ENCODE measurements at regions not wholly inside any gene's neighbourhood (a gene's known extent, or its start where the extent isn't known, plus 50 kb on each side); places are given as distances from the start of the nearest gene placed in this dataset.

- no peak for DNase-seq (ENCODE audit: low spot score)
Measured at GRCh38 chr22:48441553-48441850, 1386.2 kb downstream of the BRD1 start.

- no peak for DNase-seq (ENCODE audit: low spot score)
Measured at GRCh38 chr22:48440673-48441552, 1386.8 kb downstream of the BRD1 start.

- DNase-seq (ENCODE audit: low spot score) = no peak
Measured at GRCh38 chr22:48440176-48440575, 1387.5 kb downstream of the BRD1 start.

GRCh38 chr22:48439560-48440135 lies 1388.0 kb downstream of the BRD1 start:
- no peak for DNase-seq (ENCODE audit: low spot score)

GRCh38 chr22:48438800-48439559 lies 1388.7 kb downstream of the BRD1 start:
- DNase-seq (ENCODE audit: low spot score) = peak; percentile 48

- no peak for DNase-seq (ENCODE audit: low spot score)
Measured at GRCh38 chr22:48438096-48438495, 1389.6 kb downstream of the BRD1 start.

- DNase-seq (ENCODE audit: low spot score) = no peak
Measured at GRCh38 chr22:48436201-48436931, 1391.3 kb downstream of the BRD1 start.

- no peak for DNase-seq (ENCODE audit: low spot score)
Measured at GRCh38 chr22:48434868-48435250, 1392.8 kb downstream of the BRD1 start.

- no peak for DNase-seq (ENCODE audit: low spot score)
Measured at GRCh38 chr22:48434156-48434867, 1393.4 kb downstream of the BRD1 start.

- DNase-seq (ENCODE audit: low spot score) = no peak
Measured at GRCh38 chr22:48433647-48434046, 1394.0 kb downstream of the BRD1 start.

- peak; percentile 61 for DNase-seq (ENCODE audit: low spot score)
Measured at GRCh38 chr22:48432781-48433518, 1394.7 kb downstream of the BRD1 start.

GRCh38 chr22:48431536-48432315 lies 1395.9 kb downstream of the BRD1 start:
- peak; percentile 11 for DNase-seq (ENCODE audit: low spot score)

GRCh38 chr22:48431014-48431413 lies 1396.7 kb downstream of the BRD1 start:
- DNase-seq (ENCODE audit: low spot score) = peak; percentile 22

GRCh38 chr22:48429446-48430020 lies 1398.1 kb downstream of the BRD1 start:
- peak; percentile 6 for DNase-seq (ENCODE audit: low spot score)

- peak; percentile 75 for DNase-seq (ENCODE audit: low spot score)
Measured at GRCh38 chr22:48428631-48429371, 1398.9 kb downstream of the BRD1 start.

GRCh38 chr22:48427731-48428211 lies 1399.9 kb downstream of the BRD1 start:
- DNase-seq (ENCODE audit: low spot score) = no peak

- no peak for DNase-seq (ENCODE audit: low spot score)
Measured at GRCh38 chr22:48426466-48427380, 1401.0 kb downstream of the BRD1 start.

- DNase-seq (ENCODE audit: low spot score) = no peak
Measured at GRCh38 chr22:48425641-48426040, 1402.0 kb downstream of the BRD1 start.
